ENCODE measurements at regions not wholly inside any gene's neighbourhood (a gene's known extent, or its start where the extent isn't known, plus 50 kb on each side); places are given as distances from the start of the nearest gene placed in this dataset.

- TF ChIP-seq CTCF (IDR thresholded peaks at IDR 0.05; ENCODE audit: low read depth, low read length) = no peak
- Histone ChIP-seq H3K4me3 (no peak overlapping the region), H3K27ac (no peak overlapping the region), H3K4me1 (ENCODE audit: low read depth) (no peaks in the 10 kb centered on the region), H3K27me3 (no peaks in the 10 kb centered on the region), H3K36me3 (no peaks in the 10 kb centered on the region), H3K9me3 (ENCODE audit: low read depth) (no peaks in the 10 kb centered on the region)
- DNase-seq (ENCODE audit: low read depth in 1 of 2, low spot score in 1 of 2) = no peak
These were observed 115.2 kb downstream of the TRIM36 start for GRCh38 chr5:115054387-115054951.

GRCh38 chr5:115052948-115053347, 116.8 kb downstream of the TRIM36 start:
- no peaks in the 10 kb centered on the region for H3K27me3 ChIP-seq
- DNase-seq (ENCODE audit: low read depth in 1 of 2, low spot score in 1 of 2) = no peak
- H3K4me3 ChIP-seq = no peak overlapping the region
- H3K9me3 ChIP-seq (ENCODE audit: low read depth) = no peaks in the 10 kb centered on the region
- H3K4me1 ChIP-seq (ENCODE audit: low read depth) = no peaks in the 10 kb centered on the region
- H3K27ac ChIP-seq = no peak overlapping the region
- no peaks in the 10 kb centered on the region for H3K36me3 ChIP-seq
- no peak for TF ChIP-seq CTCF (IDR thresholded peaks at IDR 0.05; ENCODE audit: low read depth, low read length)

GRCh38 chr5:115050866-115051265, 118.8 kb downstream of the TRIM36 start:
- no peak for TF ChIP-seq CTCF (IDR thresholded peaks at IDR 0.05; ENCODE audit: low read depth, low read length)
- Histone ChIP-seq H3K9me3 (ENCODE audit: low read depth) (no peaks in the 10 kb centered on the region), H3K27ac (no peak overlapping the region), H3K4me3 (no peak overlapping the region), H3K27me3 (no peaks in the 10 kb centered on the region), H3K4me1 (ENCODE audit: low read depth) (no peaks in the 10 kb centered on the region), H3K36me3 (no peaks in the 10 kb centered on the region)
- DNase-seq (ENCODE audit: low read depth in 1 of 2, low spot score in 1 of 2) = no peak

- Histone ChIP-seq H3K9me3 (ENCODE audit: low read depth) (no peaks in the 10 kb centered on the region), H3K27me3 (no peaks in the 10 kb centered on the region), H3K4me1 (ENCODE audit: low read depth) (no peaks in the 10 kb centered on the region), H3K27ac (no peak overlapping the region), H3K4me3 (no peak overlapping the region), H3K36me3 (no peaks in the 10 kb centered on the region)
- DNase-seq (ENCODE audit: low read depth in 1 of 2, low spot score in 1 of 2) = peak in 1 of 2 donors; percentile 3
- TF ChIP-seq CTCF (IDR thresholded peaks at IDR 0.05; ENCODE audit: low read depth, low read length) = no peak
These were observed 135.8 kb downstream of the TRIM36 start for GRCh38 chr5:115033861-115034260.

- no peak for TF ChIP-seq CTCF (IDR thresholded peaks at IDR 0.05; ENCODE audit: low read depth, low read length)
- Histone ChIP-seq H3K36me3 (no peaks in the 10 kb centered on the region), H3K4me1 (ENCODE audit: low read depth) (no peaks in the 10 kb centered on the region), H3K4me3 (no peak overlapping the region), H3K9me3 (ENCODE audit: low read depth) (no peaks in the 10 kb centered on the region), H3K27ac (no peak overlapping the region), H3K27me3 (no peaks in the 10 kb centered on the region)
- no peak for DNase-seq (ENCODE audit: low read depth in 1 of 2, low spot score in 1 of 2)
These were observed 141.2 kb downstream of the TRIM36 start for GRCh38 chr5:115028557-115028956.

GRCh38 chr5:115024922-115025321, 144.8 kb downstream of the TRIM36 start:
- H3K27ac ChIP-seq = no peak overlapping the region
- H3K4me1 ChIP-seq (ENCODE audit: low read depth) = no peaks in the 10 kb centered on the region
- H3K9me3 ChIP-seq (ENCODE audit: low read depth) = no peaks in the 10 kb centered on the region
- no peak for DNase-seq (ENCODE audit: low read depth in 1 of 2, low spot score in 1 of 2)
- no peak for TF ChIP-seq CTCF (IDR thresholded peaks at IDR 0.05; ENCODE audit: low read depth, low read length)
- no peaks in the 10 kb centered on the region for H3K36me3 ChIP-seq
- H3K4me3 ChIP-seq = no peak overlapping the region
- H3K27me3 ChIP-seq = no peaks in the 10 kb centered on the region

All from cardiac muscle cell (in vitro differentiated cells and primary cell).